H1 (cell line): ENCODE measurements at regions not wholly inside any gene's neighbourhood (a gene's known extent, or its start where the extent isn't known, plus 50 kb on each side); places are given as distances from the start of the nearest gene placed in this dataset.

ENCODE experiments used
- CTCF ChIA-PET: fragments of 300-600 bp; sonication (Branson Sonifier 250); formaldehyde crosslinking; loops from one replicate; lab custom pipeline; 2021; ENCODE audit not compliant: partially characterized antibody; lab: Charles Lee
- POLR2A ChIA-PET: fragments of 300-600 bp; sonication (Branson Sonifier 250); formaldehyde crosslinking; loops from one replicate; lab custom pipeline; 2021; ENCODE audit warnings: inconsistent platforms; ENCODE audit not compliant: partially characterized antibody; lab: Charles Lee
- DNase-seq, 2 experiments: peaks; one replicate each; pipeline versions ENCODE4 v3.0.0 to v3.0.0-alpha.2; 2010 to 2022; ENCODE audit warnings: low spot score in 2 of 2, low read depth in 1 of 2, mixed read lengths in 1 of 2
- FAIRE-seq: peaks from 2 replicates; lab custom pipeline; 2011; peaks lifted over from hg19 to GRCh38; lab: Jason Lieb, UNC
- H2AFZ ChIP-seq: 2 replicates; pipeline ENCODE4 v1.8.1; 2012; ENCODE audit warnings: low read length, inconsistent platforms
- H2AK5ac ChIP-seq: 2 replicates; pipeline ENCODE4 v1.6.1; 2013; ENCODE audit warnings: low read depth, low read length
- H2BK120ac ChIP-seq: replicated peaks from 2 replicates; pipeline ENCODE3; 2013; ENCODE audit warnings: low read depth, low read length, inconsistent platforms
- H2BK12ac ChIP-seq: 2 replicates; pipeline ENCODE4 v1.6.1; 2013; ENCODE audit warnings: low read depth, low read length
- H2BK15ac ChIP-seq: 2 replicates; pipeline ENCODE4 v1.6.1; 2013; ENCODE audit warnings: low read length
- H2BK20ac ChIP-seq: 2 replicates; pipeline ENCODE4 v1.6.1; 2013; ENCODE audit warnings: low read length
- H2BK5ac ChIP-seq: 2 replicates; pipeline ENCODE4 v1.6.1; 2013; ENCODE audit warnings: low read depth, low read length
- H3K14ac ChIP-seq: 2 replicates; pipeline ENCODE4 v1.6.1; 2013; ENCODE audit warnings: inconsistent platforms; ENCODE audit not compliant: insufficient read length
- H3K18ac ChIP-seq: 2 replicates; pipeline ENCODE4 v1.6.1; 2013; ENCODE audit warnings: low read length; ENCODE audit errors: extremely low read depth
- H3K23ac ChIP-seq: 2 replicates; pipeline ENCODE4 v1.6.1; 2013; ENCODE audit warnings: inconsistent platforms; ENCODE audit not compliant: insufficient read length
- H3K23me2 ChIP-seq: 2 replicates; pipeline ENCODE4 v1.6.1; 2013; ENCODE audit warnings: low read depth, low read length
- H3K27ac ChIP-seq: 2 replicates; pipeline ENCODE4 v1.6.1; 2011; ENCODE audit warnings: low read depth, low read length, inconsistent platforms
- H3K27me3 ChIP-seq, 4 experiments: replicated peaks in 1 of 4; 1 replicate in 1 of 4; 2 replicates in 3 of 4; pipeline versions ENCODE4 v1.6.1 to v1.8.1; 2011 to 2013; ENCODE audit warnings: low read length in 3 of 4, mild to moderate bottlenecking in 3 of 4, inconsistent platforms in 2 of 4, mixed read lengths in 2 of 4, moderate library complexity in 1 of 4; ENCODE audit not compliant: control insufficient read depth in 3 of 4, insufficient read depth in 3 of 4; ENCODE audit errors: extremely low read depth in 1 of 4
- H3K36me3 ChIP-seq, 4 experiments: 2 replicates each; pipeline versions ENCODE4 v1.6.1 to v1.8.1; 2011 to 2013; ENCODE audit warnings: mild to moderate bottlenecking in 4 of 4, low read length in 3 of 4, moderate library complexity in 2 of 4, control low read depth in 1 of 4, inconsistent platforms in 1 of 4; ENCODE audit not compliant: insufficient read depth in 4 of 4, control insufficient read depth in 2 of 4
- H3K4ac ChIP-seq: replicated peaks from 2 replicates; pipeline ENCODE3; 2013; ENCODE audit warnings: low read length, low read depth, mixed read lengths, inconsistent platforms; ENCODE audit not compliant: insufficient read length
- H3K4me1 ChIP-seq, 4 experiments: replicated peaks in 1 of 4; 1 replicate in 1 of 4; 2 replicates in 3 of 4; pipeline versions ENCODE4 v1.6.1 to v1.8.1; 2011 to 2013; ENCODE audit warnings: low read length in 3 of 4, inconsistent platforms in 2 of 4, mixed read lengths in 1 of 4; ENCODE audit not compliant: insufficient read depth in 4 of 4, control insufficient read depth in 3 of 4
- H3K4me2 ChIP-seq, 2 experiments: 2 replicates each; pipeline versions ENCODE4 v1.6.1 to v1.8.1; 2011 to 2013; ENCODE audit warnings: low read depth in 2 of 2, low read length in 2 of 2, control low read depth in 1 of 2, inconsistent platforms in 1 of 2, mild to moderate bottlenecking in 1 of 2; ENCODE audit not compliant: insufficient read depth in 1 of 2
- H3K4me3 ChIP-seq, 4 experiments: fragments of 200-600, 300-600 bp in 1 of 4; sonication (generic), shearing (Covaris generic), sonication (Bioruptor Twin) in 1 of 4; 2 replicates each; pipeline versions ENCODE4 v1.5.1 to v1.8.1; 2011 to 2016; ENCODE audit warnings: low read length in 4 of 4, low read depth in 3 of 4, control low read depth in 2 of 4, inconsistent platforms in 2 of 4, mild to moderate bottlenecking in 2 of 4, mixed read lengths in 1 of 4, moderate library complexity in 1 of 4; ENCODE audit not compliant: insufficient read depth in 2 of 4; ENCODE audit errors: extremely low read depth in 1 of 4
- H3K56ac ChIP-seq: replicated peaks from 2 replicates; pipeline ENCODE3; 2013; ENCODE audit warnings: low read depth, mild to moderate bottlenecking, mixed read lengths, low read length, inconsistent platforms; ENCODE audit not compliant: insufficient read length
- H3K79me1 ChIP-seq: 2 replicates; pipeline ENCODE4 v1.6.1; 2013; ENCODE audit warnings: low read depth, low read length, control low read depth
- H3K79me2 ChIP-seq, 2 experiments: 2 replicates each; pipeline versions ENCODE4 v1.6.1 to v1.8.1; 2012 to 2013; ENCODE audit warnings: low read length in 2 of 2, mild to moderate bottlenecking in 2 of 2, inconsistent platforms in 1 of 2; ENCODE audit not compliant: insufficient read depth in 2 of 2, control insufficient read depth in 1 of 2
- H3K9ac ChIP-seq, 4 experiments: replicated peaks in 1 of 4; 1 replicate in 1 of 4; 2 replicates in 3 of 4; pipeline versions ENCODE4 v1.6.1 to v1.8.1; 2011 to 2013; ENCODE audit warnings: low read depth in 3 of 4, low read length in 3 of 4, control low read depth in 2 of 4, mild to moderate bottlenecking in 2 of 4, moderate library complexity in 2 of 4, inconsistent platforms in 1 of 4; ENCODE audit errors: extremely low read depth in 1 of 4
- H3K9me3 ChIP-seq, 2 experiments: 2 replicates each; pipeline versions ENCODE4 v1.6.1 to v1.8.1; 2012 to 2013; ENCODE audit warnings: mild to moderate bottlenecking in 2 of 2, moderate library complexity in 2 of 2, control low read depth in 1 of 2, inconsistent platforms in 1 of 2, low read depth in 1 of 2, low read length in 1 of 2, mixed read lengths in 1 of 2; ENCODE audit not compliant: insufficient read depth in 2 of 2
- H4K20me1 ChIP-seq, 2 experiments: replicated peaks in 1 of 2; 2 replicates each; pipeline versions ENCODE3 to v1.8.1; 2011 to 2013; ENCODE audit warnings: inconsistent platforms in 2 of 2, low read length in 2 of 2, mild to moderate bottlenecking in 1 of 2; ENCODE audit not compliant: insufficient read depth in 2 of 2, control insufficient read depth in 1 of 2
- H4K5ac ChIP-seq: 2 replicates; pipeline ENCODE4 v1.6.1; 2013; ENCODE audit warnings: low read length, low read depth, mixed read lengths, inconsistent platforms; ENCODE audit not compliant: insufficient read length
- H4K8ac ChIP-seq: 2 replicates; pipeline ENCODE4 v1.8.0; 2013; ENCODE audit warnings: mild to moderate bottlenecking, moderate library complexity, low read length, inconsistent platforms; ENCODE audit not compliant: insufficient read depth; ENCODE audit errors: extremely low read depth
- H4K91ac ChIP-seq: replicated peaks from 2 replicates; pipeline ENCODE3; 2013; ENCODE audit warnings: low read length, mixed read lengths, inconsistent platforms; ENCODE audit not compliant: insufficient read length
- JUN ChIP-seq: IDR thresholded peaks from 2 replicates; pipeline ENCODE4 v1.6.1; 2011; ENCODE audit warnings: low read depth, mild to moderate bottlenecking, improper control_type of control experiment, low read length
- JUND ChIP-seq: IDR thresholded peaks from 2 replicates; pipeline ENCODE4 v1.6.1; 2011; ENCODE audit warnings: mild to moderate bottlenecking, improper control_type of control experiment, low read length
- KDM1A ChIP-seq: fragments of 200-600, 300-600 bp; sonication (generic); IDR thresholded peaks from 2 replicates; pipeline ENCODE4 v1.7.1; 2016; ENCODE audit warnings: mild to moderate bottlenecking, low read length, borderline replicate concordance
- RAD21 ChIP-seq, 2 experiments: IDR thresholded peaks in 1 of 2; conservative IDR thresholded peaks in 1 of 2; 2 replicates each; pipeline ENCODE4 v1.6.1; 2011; ENCODE audit warnings: low read depth in 2 of 2, low read length in 2 of 2, improper control_type of control experiment in 1 of 2, inconsistent platforms in 1 of 2, mild to moderate bottlenecking in 1 of 2, moderate library complexity in 1 of 2
- RFX5 ChIP-seq: IDR thresholded peaks from 2 replicates; pipeline ENCODE4 v1.6.1; 2011; ENCODE audit warnings: low read depth, low read length, improper control_type of control experiment, borderline replicate concordance
- SIN3A ChIP-seq, 2 experiments: IDR thresholded peaks in 1 of 2; conservative IDR thresholded peaks in 1 of 2; 2 replicates each; pipeline ENCODE4 v1.6.1; 2011 to 2012; ENCODE audit warnings: low read length in 2 of 2, improper control_type of control experiment in 1 of 2, low read depth in 1 of 2, mild to moderate bottlenecking in 1 of 2
- SP4 ChIP-seq: IDR thresholded peaks from 2 replicates; pipeline ENCODE4 v1.6.1; 2012; ENCODE audit warnings: low read length, inconsistent platforms
- YY1 ChIP-seq: IDR thresholded peaks from 2 replicates; pipeline ENCODE4 v1.6.1; 2011; ENCODE audit warnings: low read depth, mild to moderate bottlenecking, low read length
- WGBS, 2 experiments: shearing (Covaris generic) in 1 of 2; methylation state at CpG; one replicate each; pipeline versions ENCODE4 v1.1.6 to v1.1.7; 2013 to 2015; ENCODE audit warnings: low lambda C conversion rate in 2 of 2, mixed read lengths in 2 of 2, inconsistent platforms in 1 of 2, low coverage in 1 of 2, missing lambda C conversion rate in 1 of 2; ENCODE audit not compliant: insufficient replicate concordance in 2 of 2, insufficient coverage in 1 of 2, insufficient read length in 1 of 2; ENCODE audit errors: extremely low coverage in 1 of 2, missing lambda C conversion rate in 1 of 2; 5-methylcytosine and 5-hydroxymethylcytosine counted together

DNA sequence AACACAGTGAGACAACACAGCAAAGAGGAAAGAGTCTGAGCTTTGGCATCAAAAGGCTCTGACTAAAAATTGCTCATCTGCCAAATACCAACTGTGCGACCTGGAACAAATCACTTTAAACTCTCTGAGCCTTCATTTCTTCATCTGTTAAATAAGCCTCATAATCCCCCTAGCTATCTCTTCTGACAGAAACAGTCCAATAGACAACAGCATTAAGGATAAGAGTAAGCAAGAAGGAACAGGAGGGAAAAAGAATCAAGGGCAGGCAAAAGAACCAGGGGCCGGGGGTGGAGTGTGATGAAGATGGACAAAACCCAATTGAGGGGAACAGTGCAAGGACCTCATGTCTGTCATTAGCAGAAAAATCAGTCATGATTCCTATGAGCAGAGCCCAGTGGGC, 79.4 kb upstream of the SETMAR start:
- H3K23ac ChIP-seq: no peak overlapping the region
- POLR2A ChIA-PET: no interaction called here
- H3K9me3 ChIP-seq: no peaks in the 10 kb centered on the region
- TF ChIP-seq JUN: no peak
- TF ChIP-seq YY1: no peak
- no peak for TF ChIP-seq JUND
- no peak for TF ChIP-seq SIN3A (conservative IDR thresholded peaks at IDR 0.05 in 1 of 2, IDR thresholded peaks at IDR 0.05 in 1 of 2; ENCODE audit: low read depth in 1 of 2, low read length in 2 of 2)
- no peak for TF ChIP-seq KDM1A
- no peak for TF ChIP-seq RAD21 (IDR thresholded peaks at IDR 0.05 in 1 of 2, conservative IDR thresholded peaks at IDR 0.05 in 1 of 2; ENCODE audit: low read depth in 2 of 2, low read length in 2 of 2)
- TF ChIP-seq SP4: no peak
- no peak for TF ChIP-seq RFX5
- CTCF ChIA-PET: interaction anchor here (1.6 to 1.8 kb wide), 2 partner anchors 10 to 48 kb away, joined by 3 to 7 read pairs; no protein-coding TSS in a partner anchor
- no peak overlapping the region for H4K5ac ChIP-seq
- H3K27me3 ChIP-seq: no peaks in the 10 kb centered on the region
- no peak overlapping the region for H4K8ac ChIP-seq
- H2BK15ac ChIP-seq: no peak overlapping the region
- 84% methylated on average over 2 of the region's 2 CpGs; no CpG with 5 or more reads in 1 of the 2 experiments for WGBS, 2 experiments
- no peak overlapping the region for H3K56ac ChIP-seq
- no peak overlapping the region for H2AFZ ChIP-seq
- no peaks in the 10 kb centered on the region for H3K79me2 ChIP-seq
- no peak overlapping the region for H2BK5ac ChIP-seq
- no peak overlapping the region for H3K4ac ChIP-seq
- H4K91ac ChIP-seq: no peak overlapping the region
- FAIRE-seq (no peak), DNase-seq (no peak)
- H3K36me3 ChIP-seq: no peaks in the 10 kb centered on the region
- H3K4me1 ChIP-seq: no peaks in the 10 kb centered on the region
- no peak overlapping the region for H3K14ac ChIP-seq
- H3K4me3 ChIP-seq: no peak overlapping the region
- H4K20me1 ChIP-seq: no peaks in the 10 kb centered on the region
- no peak overlapping the region for H2BK12ac ChIP-seq
- no peak overlapping the region for H3K18ac ChIP-seq
- H2BK120ac ChIP-seq: no peak overlapping the region
- no peak overlapping the region for H2AK5ac ChIP-seq
- H3K27ac ChIP-seq: no peak overlapping the region
- H3K79me1 ChIP-seq: no peaks in the 10 kb centered on the region
- H3K23me2 ChIP-seq: no peaks in the 10 kb centered on the region
- no peak overlapping the region for H3K9ac ChIP-seq
- H3K4me2 ChIP-seq: no peak overlapping the region
- H2BK20ac ChIP-seq: no peak overlapping the region
